GM21528 (cell line): ENCODE measurements at regions not wholly inside any gene's neighbourhood (a gene's known extent, or its start where the extent isn't known, plus 50 kb on each side); places are given as distances from the start of the nearest gene placed in this dataset.
"Not testable (repeated sequence)": the region's sequence is repeated elsewhere in the genome, so short reads cannot be mapped to it uniquely, and the experiment has no call there.

Experiments
- ATAC-seq: cut with Tn5 transposase; IDR thresholded peaks from one replicate; pipeline ENCODE4 v1.9.1; 2021; ENCODE audit warnings: mild to moderate bottlenecking, moderate library complexity; ENCODE audit not compliant: unreplicated experiment, low FRiP score

DNA sequence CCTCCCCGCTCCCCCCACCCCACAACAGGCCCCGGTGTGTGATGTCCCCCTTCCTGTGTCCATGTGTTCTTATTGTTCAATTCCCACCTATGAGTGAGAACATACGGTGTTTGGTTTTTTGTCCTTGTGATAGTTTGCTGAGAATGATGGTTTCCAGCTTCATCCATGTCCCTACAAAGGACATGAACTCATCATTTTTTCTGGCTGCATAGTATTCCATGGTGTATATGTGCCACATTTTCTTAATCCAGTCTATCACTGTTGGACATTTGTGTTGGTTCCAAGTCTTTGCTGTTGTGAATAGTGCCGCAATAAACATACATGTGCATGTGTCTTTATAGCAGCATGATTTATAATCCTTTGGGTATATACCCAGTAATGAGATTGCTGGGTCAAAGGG, 104.3 kb downstream of the MTPN start:
- not testable (repeated sequence) for ATAC-seq

DNA sequence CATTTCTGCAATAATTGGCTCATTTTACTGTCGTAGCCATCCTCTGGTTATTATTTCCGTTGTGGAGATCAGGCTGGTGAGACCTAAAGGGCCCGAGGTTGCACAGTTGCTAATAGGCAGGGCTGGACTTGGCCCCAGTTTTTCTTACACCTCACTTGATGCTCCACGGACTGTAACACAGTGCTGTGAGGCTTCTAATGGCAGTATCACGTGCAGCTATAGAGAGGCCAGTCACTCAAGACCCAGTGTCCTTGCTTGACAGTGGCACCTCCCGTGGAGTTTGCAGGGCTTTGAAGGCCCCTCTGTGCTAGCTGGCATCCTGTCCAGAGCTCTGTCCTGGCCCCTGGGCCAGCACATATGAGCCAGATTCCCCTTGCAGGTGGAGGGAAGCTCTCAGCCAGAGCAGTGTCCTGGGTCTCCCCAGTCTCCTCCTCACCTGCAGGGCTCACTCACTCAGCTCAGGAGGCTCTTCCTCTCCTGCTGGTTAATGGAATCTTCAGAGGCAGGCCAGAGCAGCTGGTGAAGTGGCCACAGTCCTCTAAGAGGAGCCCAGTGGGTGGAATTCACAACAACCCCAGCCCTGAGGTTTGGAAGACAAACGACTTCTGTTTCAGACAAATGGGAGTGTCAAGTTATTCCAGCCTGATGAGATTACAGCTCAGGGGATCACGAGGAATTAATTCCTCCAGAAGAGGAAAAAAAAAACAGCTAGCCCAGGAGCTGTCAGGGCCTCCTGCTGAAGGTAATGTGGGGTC, 114.2 kb upstream of the FAM180A start:
- ATAC-seq, result no peak

- no peak for ATAC-seq
Observed at GRCh38 chr7:135859538-135859937, 110.9 kb upstream of the FAM180A start.

DNA sequence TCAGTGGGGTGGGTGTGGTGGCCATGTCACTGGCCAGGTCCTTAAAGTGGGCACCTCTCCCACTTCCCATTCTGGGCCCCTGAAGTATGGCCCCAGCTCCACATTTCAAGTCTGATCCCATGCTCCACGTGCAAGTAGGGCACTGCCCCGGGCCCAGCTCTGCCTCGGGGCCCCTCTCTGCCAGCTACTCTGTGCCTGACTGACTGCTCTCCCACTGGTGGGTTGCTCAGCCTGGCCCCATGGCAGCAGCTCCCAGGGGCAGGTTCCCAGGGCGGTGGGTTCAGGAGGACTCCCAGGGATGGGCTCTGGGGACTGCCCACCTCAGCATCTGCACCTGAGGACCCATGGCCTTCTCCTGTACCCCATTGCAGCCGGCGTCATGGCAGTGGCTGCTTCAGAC, 110.2 kb upstream of the FAM180A start:
- ATAC-seq, result no peak

GRCh38 chr7:135858379-135858778, 109.8 kb upstream of the FAM180A start:
- ATAC-seq, result no peak

DNA sequence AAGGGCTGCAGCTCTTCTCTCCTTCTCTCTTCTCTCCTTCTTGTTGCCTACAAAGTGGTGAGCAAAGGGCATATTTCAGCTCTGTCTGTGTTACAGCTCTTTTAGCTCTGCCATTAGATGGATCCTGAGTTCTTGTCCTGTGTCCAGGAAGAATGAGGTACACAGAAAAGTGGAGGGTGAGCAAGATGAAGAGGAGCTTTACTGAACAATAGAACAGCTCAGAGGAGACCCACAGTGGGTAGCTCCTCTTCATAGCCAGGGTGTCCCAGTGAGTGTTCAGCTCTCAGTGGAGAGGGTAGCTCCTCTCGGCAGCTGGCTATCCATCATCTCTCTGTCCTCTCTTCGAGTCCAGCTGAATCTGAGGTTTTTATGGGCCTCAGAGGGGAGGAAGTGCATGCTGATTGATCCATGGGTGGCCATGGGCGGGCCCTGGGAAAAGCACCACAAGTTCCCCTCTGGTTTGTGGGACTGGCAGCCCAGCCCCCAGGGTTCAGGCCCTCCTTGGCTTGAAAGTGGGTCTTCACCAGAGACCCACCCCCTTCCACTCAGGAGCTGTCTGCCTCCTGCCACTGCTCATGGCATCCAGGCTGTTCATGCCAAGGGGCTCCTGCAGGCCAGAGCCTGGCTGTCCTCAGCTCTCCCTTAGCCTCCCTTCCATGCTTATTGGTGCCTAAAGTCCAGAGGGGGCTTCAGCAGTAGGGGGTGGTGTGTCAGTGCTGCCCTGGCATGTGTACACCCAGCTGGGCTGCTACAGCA, 109.1 kb upstream of the FAM180A start:
- ATAC-seq, result no peak

DNA sequence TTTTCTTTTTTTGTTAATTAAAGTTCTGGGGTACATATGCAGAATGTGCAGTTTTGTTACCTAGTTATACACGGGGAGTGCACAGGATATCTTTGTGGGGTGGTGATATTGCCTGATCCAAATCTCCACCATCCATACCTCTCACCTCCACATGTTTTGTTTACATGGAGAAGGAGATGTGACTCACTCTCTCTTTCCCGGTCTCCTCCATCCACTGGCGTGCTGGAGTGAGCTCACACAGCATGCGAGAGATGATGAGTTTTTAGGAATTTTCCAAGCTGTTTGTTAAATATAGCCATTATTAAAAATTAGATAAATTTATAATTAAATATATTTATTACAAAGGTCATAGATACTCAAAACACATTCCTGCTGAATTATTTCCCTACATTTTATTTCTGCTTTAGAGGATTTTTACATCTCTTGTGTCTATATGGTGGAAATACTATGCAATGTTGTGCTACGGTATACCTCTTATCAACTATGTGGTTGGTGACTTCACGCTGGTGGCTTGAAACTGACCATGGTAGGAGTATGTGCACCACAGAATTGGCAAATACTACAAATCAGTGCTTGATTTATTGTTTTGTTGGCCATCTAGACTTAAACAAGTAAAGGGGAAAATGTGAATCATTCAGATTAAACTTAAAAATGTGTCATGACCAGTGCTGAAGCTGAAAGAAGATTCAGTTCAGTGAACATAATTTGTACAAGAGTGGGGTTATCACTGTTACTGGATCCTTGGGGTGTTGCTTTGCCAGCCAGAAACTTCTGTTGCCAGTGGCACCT, 107.9 kb upstream of the FAM180A start:
- no peak for ATAC-seq

GRCh38 chr7:135855846-135856245, 107.2 kb upstream of the FAM180A start:
- no peak for ATAC-seq

GRCh38 chr7:135853499-135853898, 104.9 kb upstream of the FAM180A start:
- no peak for ATAC-seq

DNA sequence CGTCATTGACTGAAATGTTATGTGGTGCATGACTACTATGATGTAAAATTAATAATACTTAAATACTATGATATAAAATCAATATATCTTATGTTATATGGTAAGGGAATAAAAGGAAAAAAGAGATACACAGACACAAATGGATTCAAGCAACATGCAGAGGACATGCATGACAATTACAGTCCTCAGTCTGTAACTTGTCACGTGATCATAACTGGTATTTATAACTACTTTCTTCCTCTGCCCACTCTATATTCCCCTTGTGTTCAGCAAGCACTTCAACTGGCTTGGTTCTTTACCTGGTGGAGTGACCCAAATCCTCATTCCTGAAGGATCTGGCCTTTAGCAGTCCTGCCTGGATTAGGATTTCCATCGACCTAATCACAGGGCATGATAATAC, 104.4 kb upstream of the FAM180A start:
- ATAC-seq, result no peak

- no peak for ATAC-seq
Observed at GRCh38 chr7:135847242-135847641, 98.6 kb upstream of the FAM180A start.

GRCh38 chr7:135846339-135846738, 97.7 kb upstream of the FAM180A start:
- no peak for ATAC-seq

DNA sequence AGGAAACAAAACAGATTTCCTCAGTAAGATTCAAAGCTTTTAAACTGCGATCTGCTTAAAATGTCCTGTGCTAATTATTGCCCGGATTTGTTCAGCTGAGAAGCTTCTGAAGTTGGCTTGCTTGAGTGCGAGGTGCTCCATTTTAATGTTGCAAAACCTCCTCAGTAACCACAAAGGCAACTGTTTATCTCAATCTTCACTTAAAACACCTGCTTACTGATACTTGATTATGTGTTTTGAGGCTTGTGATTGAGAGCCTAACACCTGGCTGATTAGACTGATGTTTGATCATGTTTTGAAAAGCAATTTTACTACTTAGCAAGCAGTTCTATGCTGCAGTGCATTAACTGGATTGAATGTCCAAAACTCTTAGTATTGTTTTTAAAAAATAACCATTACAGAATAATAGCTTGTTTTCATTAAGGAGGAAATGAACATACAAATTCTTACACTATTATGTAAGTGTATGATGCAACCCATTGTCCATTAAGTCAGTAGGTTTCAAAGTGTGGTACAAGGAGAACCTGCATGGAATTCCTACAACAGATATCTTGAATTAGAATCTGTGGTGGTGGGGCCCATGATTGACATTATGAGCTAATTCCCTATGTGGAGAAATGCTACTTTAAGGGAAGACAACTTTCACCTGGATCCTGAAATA, 96.9 kb upstream of the FAM180A start:
- ATAC-seq, result no peak

DNA sequence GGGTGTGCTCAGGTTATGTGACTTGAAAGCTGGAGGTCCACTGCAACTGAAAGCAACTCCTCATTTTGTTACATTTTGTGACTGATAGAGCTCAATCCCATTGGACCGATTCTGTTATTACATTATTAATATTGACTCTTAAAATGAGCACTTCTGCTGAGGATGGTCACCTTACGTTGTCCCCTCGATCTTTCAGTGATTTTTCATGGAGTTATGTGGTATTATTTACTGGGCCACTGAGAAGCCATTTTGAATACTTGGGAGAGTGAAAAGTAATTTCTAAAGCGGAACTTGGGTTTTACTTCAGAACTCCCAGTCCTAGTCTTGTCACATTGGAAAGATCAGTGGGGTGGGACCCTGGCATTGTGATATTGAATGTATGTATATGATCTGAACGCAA, 96.3 kb upstream of the FAM180A start:
- ATAC-seq, result no peak

DNA sequence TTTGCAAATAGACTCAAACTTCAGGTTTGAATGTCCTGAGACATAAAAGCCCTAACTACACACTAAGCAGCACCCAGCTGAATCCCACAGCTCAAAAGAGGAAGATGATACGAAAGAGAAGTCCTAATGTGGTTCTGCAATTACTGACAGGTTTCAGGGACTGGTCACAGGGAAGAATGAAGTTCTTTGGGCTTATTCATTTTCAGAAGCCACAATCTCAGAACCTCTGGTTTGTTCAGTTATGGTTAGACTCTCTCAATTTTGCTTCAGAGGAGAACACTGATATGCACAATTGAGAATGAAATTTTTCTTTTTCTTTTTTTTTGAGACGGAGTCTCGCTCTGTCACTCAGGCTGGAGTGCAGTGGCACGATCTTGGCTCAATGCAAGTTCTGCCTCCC, 94.6 kb upstream of the FAM180A start:
- ATAC-seq, result peak; percentile 91

DNA sequence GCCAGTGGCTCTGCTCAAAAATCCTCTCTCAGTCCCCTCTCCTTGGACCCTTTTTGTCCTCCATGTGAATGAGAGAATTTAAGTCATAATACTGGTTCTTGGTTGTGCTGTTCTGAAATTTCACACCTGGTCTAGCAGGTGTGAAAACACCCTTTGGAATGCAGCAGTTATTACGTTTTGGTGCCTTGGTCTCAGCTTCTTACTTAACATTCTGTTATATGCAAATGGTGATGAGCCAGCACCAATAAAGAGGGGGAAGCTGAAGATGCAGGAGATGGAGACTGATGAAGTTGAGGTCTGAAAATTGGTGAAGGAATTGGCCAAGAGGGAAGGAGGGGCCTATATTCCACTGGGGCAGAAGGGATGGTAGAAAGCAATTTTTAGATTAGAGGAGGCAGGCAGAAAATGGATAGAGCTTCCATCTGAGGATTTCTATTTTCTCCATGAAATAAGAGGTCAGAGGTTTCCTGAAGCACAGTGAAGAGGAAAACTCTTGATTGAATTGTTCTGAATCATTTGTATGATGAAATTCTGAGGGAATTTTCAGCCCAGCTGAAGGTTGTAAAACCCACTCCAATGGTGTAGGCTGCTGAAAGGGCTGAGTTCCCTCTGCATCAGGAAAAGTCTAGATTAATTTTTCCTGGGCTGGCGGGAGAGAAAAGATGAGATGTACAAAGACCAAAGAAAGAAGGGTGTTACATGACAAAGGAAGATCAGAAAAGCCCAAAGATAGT, 94.0 kb upstream of the FAM180A start:
- no peak for ATAC-seq

DNA sequence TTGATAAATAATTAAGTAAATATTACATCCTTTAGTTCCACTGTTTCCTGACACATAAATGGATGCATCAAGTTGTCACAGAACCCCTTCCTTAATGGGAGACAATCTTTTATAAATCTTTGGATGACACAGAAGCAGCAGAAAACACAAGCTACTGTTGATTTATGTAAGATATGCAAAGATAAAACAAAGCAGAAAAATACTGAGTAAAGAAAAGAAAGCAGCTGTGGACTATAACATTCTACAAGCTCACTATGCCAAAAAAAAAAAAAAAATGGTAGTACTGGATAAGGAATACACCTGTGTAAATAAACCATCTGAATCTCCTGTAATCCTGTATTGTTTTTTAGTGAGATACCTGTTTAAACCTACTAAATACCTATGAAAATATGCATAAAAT, 92.0 kb upstream of the FAM180A start:
- no peak for ATAC-seq

DNA sequence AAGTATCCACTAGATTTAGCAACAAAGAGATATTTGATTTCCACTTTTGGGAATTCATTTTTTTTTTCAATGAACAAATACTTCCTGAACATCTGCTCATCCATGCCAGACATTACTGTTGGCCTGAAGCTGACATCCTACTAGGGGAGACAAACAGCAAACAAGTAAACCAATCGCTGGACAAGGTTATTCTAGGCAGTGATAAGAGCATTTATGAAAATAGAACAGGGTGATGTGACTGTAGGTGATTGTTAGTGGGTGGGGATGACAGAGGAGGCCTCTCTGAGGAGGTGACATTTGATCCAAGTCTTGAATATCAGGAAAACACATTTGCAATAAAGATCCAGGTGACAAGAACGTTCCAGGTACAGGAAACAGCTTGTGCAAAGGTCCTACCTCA, 89.1 kb upstream of the FAM180A start:
- no peak for ATAC-seq

- ATAC-seq, result no peak
Observed at GRCh38 chr7:135834266-135834665, 85.7 kb upstream of the FAM180A start.

DNA sequence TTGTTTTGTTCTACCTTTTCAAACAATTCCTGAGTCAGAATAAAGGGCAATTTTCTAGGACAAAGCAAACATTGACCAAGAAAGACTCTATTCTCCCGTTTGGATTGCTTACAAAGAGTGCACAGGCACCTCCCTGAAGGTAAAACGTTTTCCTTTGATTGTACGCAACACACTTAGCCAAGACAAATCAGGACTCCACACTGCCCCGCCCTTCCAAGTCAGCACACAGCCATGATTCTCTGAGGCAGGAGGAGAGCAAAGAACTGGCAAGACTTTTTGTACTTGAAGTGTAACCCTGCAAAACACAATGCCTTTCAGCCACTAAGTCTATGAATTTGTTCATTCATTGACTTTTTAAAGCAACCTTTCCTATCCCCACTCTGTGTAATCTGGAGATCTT, 85.0 kb upstream of the FAM180A start:
- no peak for ATAC-seq
